ELR (cell line): ENCODE measurements at regions not wholly inside any gene's neighbourhood (a gene's known extent, or its start where the extent isn't known, plus 50 kb on each side); places are given as distances from the start of the nearest gene placed in this dataset.
"Not testable (repeated sequence)": the region's sequence is repeated elsewhere in the genome, so short reads cannot be mapped to it uniquely, and the experiment has no call there.

ENCODE experiments used
- DNase-seq: peaks from one replicate; pipeline ENCODE4 v3.0.0-alpha.2; 2015; ENCODE audit warnings: low read depth

GRCh38 chr2:209070262-209070661, 353.6 kb upstream of the MAP2 start:
- DNase-seq, result no peak

DNA sequence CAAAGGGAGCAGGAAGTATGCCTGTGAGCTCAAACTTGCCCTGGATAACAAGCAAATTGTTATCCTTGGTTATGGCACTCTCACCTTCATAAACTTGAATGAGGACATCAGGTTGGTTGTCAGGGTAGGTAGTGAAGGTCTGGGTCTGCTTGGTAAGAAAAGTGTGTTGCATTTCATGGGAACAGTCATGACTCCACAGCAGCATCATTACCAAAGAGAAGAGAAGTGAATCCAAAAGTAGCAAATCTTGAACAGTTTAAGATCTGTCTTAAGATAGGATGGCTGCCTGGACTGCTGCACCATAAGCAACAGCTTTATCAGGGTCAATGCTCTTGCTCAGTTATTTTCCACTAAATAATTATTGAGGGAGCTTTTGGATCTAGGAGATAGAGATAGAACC, 350.7 kb upstream of the MAP2 start:
- no peak for DNase-seq

DNA sequence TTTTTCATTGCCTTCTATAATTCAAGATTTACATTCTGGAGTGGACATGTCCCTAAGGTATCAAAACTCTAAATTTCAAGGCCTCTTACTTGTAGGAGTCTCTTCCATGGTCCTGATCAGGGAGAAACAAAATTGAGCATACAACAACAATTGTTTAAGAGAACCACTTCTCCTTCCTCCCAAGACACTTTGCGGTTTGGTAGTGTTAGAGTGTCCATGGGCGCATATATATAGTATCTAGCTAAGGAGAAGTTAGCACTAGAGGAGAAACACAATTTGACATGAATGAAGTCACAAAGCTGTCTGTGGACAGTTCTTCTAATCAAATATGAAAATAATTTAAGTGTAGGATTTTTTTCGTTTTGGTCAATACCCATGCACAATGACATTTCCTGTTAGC, 349.1 kb upstream of the MAP2 start:
- DNase-seq, result no peak

GRCh38 chr2:209076151-209076550, 347.7 kb upstream of the MAP2 start:
- no peak for DNase-seq

GRCh38 chr2:209086761-209087160, 337.1 kb upstream of the MAP2 start:
- no peak for DNase-seq

- DNase-seq, result no peak
These were observed 332.8 kb upstream of the MAP2 start for GRCh38 chr2:209091056-209091455.

DNA sequence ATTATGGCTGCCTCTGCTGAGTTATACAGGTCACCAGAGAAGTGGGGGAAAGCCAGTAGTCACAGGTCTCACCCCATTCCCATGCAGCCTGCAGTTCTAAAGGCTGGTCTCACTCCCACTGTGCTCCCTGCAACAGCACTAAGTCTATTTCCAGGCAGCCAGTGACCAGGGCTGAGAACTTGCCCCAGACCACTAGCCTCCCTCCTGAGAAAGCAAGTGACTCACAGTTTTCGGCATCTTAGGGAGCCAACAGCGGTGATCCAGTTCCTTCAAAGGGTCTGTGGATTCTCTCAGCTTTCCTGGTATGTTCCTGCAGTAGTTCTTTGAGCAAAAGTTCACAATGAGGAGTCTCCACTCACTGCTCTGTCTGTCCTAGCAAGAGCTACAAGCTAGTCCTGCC, 329.6 kb upstream of the MAP2 start:
- DNase-seq, result no peak

DNA sequence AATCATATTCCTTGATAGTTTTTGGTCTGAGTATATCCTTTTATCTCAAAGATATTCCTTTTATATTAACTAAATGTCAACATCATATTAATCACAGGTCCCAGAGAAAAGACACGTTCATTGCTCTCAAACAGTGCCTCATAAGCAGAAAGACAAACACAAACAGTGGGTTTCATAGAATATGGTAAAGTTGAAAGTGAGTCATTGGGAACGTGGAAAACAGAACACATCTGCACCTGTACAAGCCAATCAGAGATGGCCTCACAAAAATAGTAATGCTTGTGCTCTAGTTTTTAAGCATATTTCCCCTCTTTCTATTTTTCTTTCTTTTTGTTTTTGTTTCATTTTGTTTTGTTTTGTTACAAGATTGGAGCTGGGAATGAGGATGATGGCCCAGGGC, 328.4 kb upstream of the MAP2 start:
- DNase-seq, result no peak

- no peak for DNase-seq
These were observed 326.7 kb upstream of the MAP2 start for GRCh38 chr2:209097168-209097567.

DNA sequence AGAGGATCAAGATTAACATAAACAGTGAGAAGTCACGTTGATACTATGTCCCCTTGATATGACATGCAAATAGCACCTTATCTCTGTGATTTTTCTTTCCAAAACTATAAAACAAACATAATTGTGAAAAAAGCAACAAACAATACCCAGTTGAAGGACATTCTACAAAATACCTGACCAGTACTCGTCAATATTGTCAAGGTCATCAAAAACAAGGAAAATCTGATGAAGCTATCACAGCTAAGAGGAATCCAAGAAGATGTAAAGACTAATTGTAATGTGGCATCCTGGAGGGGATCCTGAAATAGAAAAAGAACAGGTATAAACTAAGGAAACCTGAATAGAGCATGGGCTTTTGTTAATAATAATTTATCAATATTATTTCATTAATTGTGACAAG, 321.5 kb upstream of the MAP2 start:
- no peak for DNase-seq

- DNase-seq, result no peak
These were observed 310.8 kb upstream of the MAP2 start for GRCh38 chr2:209113026-209113425.

- DNase-seq, result no peak
These were observed 309.1 kb upstream of the MAP2 start for GRCh38 chr2:209114588-209115240.

GRCh38 chr2:209121691-209122090, 302.2 kb upstream of the MAP2 start:
- no peak for DNase-seq

GRCh38 chr2:209125291-209125690, 298.6 kb upstream of the MAP2 start:
- DNase-seq, result no peak

DNA sequence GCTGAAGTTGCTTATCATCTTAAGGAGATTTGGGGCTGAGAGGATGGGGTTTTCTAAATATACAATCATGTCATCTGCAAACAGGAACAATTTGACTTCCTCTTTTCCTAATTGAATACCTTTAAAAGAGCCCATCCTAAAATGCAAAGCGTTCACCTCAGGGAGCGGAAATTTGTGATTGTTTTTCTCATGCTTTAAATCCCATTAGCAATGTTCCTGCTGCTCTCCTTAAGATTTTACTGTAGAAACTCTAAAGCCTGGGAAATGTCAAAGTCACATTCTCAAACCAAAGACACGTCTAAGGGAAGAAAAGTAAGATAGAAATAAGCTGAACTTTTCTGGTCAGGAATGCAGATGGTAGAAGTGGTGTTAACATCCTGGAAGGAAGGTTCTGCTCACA, 285.8 kb upstream of the MAP2 start:
- DNase-seq, result no peak

DNA sequence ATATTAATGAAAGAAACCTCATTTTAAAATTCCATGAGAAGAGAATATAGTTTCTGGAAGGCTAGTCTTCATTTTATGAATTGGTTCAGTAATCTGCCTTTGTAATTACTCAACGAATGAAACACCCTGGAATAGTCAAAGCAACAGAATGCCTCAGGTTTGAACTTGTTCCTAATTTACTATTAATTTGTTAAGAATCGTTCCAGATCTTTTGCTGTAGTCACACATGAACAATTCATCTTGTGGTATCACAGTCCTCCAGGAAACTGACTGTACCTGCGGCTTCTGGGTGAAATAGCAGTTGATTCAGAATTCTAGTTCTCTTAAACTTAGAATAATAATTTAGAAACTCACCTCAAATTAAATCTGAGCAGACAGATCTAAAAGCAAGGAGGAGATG, 282.7 kb upstream of the MAP2 start:
- DNase-seq, result no peak

DNA sequence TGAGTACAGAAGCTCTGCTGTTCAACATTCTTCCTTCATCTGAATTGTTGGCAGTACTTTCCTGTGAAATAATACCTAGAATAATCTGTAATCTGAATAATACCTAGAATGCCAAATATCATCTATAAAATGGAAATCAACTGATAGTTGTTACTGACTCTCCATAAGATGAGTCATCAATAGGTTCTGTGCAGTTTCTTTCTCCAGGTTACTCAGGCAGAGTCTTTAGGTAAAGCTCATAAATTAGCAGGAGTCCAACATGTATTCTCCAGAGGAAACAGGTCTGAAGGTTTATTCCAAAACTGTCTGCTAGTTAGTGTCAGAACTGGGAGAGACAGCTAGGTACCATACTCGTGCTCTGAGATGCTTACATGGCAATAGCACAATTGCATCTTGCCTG, 282.0 kb upstream of the MAP2 start:
- no peak for DNase-seq

DNA sequence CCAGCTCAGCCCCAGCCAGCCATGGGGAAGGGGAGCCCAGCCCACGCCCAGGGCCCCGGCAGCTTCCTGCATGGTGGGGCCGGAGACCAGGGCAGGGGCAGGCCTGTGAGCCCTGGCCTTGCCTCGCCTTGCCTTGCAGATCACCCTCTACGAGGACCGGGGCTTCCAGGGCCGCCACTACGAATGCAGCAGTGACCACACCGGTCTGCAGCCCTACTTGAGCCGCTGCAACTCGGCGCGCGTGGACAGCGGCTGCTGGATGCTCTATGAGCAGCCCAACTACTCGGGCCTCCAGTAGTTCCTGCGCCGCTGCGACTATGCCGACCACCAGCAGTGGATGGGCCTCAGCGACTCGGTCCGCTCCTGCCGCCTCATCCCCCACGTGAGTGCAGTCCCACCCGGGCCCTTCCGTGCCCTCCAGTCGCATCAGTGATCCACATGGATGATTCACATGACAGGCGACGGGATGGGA, 278.6 kb upstream of the MAP2 start:
- not testable (repeated sequence) for DNase-seq

DNA sequence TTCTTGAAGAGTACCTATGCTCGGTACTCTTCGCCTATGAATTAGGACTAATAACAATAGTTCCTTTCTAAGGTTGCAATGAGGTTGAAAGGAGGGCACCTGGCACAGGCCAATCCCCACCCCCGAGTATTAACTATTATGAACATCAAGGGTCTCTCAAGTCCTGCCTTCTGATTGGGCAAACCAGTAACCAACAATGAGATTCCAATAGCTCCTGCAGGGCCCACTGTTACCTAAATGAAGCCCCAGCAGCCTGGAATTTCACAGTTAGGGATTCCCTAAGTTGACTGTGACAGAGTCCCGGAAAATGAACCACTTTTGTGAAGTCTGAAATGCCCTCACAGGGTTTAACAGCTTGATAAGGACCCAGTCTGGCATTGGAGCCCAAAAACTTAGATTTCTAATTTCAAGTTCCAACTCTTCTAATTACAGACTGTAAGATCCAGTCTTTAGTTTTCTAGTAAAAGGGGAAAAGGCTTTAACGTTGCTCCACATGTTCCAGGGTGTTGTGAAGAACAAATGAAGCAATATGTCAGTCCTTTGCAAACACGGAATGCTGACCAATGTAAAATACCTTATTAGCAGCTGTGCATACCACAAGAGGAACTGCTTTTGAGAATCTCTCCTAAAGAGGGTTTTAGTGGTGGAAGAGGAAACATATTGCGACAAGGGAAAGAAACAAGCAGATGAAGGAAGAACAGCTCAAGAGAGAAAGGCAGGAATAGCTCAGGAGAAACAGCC, 277.7 kb upstream of the MAP2 start:
- DNase-seq, result no peak

GRCh38 chr2:209146682-209147320, 277.0 kb upstream of the MAP2 start:
- no peak for DNase-seq

DNA sequence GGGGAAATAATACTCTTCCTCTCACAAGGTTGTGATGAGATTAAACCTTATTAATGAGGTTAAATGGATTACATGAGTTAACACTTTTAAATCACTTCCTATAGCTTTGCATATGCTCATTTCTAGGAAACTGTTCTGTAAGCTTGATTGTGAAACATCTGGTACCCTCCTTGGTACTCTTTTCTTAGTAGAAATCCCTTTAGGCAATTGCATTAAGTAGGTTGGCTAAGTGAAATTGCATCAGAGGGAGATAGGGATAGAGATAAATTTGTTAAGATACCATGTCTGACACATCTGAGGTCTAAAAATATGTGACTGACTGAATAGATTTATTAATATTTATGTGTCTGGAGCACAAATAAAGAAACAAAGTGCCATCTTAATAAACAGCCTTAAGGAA, 275.9 kb upstream of the MAP2 start:
- no peak for DNase-seq

DNA sequence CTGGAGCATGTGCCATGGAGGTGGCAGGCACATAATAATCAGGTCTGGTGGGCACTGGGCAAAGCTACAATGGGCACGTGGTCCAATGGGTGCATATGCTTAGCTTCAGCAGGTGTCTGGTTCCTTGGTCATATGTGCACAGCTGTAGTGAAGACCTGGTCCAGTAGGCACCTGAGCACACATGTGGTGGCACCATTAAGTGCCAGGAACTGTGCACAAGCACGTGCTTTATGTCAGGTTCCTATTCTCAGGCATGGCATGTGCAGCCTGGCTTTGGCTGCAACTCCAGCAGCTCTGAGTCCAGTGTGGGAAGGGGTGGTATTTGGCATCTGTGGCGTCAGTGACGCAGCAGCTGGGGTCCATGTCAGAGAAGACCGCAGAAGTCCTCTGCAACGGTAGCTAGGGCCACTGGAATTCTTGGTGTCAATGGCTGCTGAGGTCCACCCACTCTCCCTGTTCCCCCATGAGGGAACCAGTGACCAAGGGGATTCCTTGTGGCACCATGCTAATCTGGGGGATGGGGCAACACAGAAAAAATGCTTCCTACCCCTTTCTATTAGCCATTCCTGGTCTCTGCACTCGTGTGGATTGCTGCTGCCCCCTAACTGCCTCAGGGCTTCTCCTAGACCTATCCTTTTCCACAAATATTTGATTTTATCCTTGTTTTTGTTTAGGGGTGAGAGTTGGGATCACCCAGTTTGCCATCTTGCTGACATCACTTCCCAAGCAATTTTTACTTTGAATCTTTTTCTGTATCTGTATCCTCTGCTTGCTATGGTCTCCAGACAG, 262.9 kb upstream of the MAP2 start:
- no peak for DNase-seq

DNA sequence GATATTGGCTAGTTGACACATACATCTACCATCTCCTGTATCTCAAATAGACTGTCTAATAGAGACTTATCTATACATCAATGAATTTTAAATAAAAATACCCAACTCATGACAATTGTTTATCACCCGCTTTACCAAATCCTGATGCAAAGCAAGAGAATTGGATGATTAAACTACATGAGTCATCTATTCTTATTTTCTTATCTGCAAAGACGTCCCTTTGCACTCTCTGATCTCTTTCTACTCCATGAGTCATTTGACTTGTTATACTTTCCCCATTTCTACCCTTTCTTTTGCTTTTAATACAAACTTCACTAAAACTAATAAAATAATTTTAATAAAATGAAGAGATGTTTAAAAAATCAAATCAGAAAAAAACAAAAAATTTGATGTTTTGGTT, 261.7 kb upstream of the MAP2 start:
- no peak for DNase-seq
